ENCODE measurements at regions not wholly inside any gene's neighbourhood (a gene's known extent, or its start where the extent isn't known, plus 50 kb on each side); places are given as distances from the start of the nearest gene placed in this dataset.

DNA sequence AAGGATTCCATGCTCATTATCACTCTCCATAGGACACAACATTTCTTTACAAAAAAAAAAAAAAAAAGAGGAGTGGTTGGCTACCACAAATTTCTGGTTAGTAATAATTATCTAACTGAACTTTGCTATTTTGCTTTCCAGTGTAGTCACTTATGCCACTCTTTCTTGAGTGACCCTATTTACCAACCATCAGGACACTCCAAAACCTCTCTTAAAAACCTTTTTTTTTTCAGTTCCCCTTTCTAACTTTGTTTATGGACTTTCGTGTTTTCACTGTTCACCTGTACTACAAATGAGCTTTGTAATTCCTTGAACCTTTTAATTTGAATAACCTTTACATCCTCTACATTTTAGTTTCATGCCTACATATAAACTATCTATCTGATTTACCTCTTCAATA is 686.5 kb upstream of the PCDH9 start:
- no peak for TF ChIP-seq ZFP30 (CRISPR knock-in tag; IDR thresholded peaks at IDR 0.05)
- TF ChIP-seq, protein P1, sequence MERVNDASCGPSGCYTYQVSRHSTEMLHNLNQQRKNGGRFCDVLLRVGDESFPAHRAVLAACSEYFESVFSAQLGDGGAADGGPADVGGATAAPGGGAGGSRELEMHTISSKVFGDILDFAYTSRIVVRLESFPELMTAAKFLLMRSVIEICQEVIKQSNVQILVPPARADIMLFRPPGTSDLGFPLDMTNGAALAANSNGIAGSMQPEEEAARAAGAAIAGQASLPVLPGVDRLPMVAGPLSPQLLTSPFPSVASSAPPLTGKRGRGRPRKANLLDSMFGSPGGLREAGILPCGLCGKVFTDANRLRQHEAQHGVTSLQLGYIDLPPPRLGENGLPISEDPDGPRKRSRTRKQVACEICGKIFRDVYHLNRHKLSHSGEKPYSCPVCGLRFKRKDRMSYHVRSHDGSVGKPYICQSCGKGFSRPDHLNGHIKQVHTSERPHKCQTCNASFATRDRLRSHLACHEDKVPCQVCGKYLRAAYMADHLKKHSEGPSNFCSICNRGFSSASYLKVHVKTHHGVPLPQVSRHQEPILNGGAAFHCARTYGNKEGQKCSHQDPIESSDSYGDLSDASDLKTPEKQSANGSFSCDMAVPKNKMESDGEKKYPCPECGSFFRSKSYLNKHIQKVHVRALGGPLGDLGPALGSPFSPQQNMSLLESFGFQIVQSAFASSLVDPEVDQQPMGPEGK (CRISPR knock-in tag; IDR thresholded peaks at IDR 0.05; ENCODE audit: borderline replicate concordance) = no peak
